NCI-H69 (cell line): ENCODE measurements at regions not wholly inside any gene's neighbourhood (a gene's known extent, or its start where the extent isn't known, plus 50 kb on each side); places are given as distances from the start of the nearest gene placed in this dataset.
"Not testable (repeated sequence)": the region's sequence is repeated elsewhere in the genome, so short reads cannot be mapped to it uniquely, and the experiment has no call there.

Experiments used
- DNase-seq: peaks from one replicate; lab custom pipeline; 2025; lab: John Stamatoyannopoulos, UW

DNA sequence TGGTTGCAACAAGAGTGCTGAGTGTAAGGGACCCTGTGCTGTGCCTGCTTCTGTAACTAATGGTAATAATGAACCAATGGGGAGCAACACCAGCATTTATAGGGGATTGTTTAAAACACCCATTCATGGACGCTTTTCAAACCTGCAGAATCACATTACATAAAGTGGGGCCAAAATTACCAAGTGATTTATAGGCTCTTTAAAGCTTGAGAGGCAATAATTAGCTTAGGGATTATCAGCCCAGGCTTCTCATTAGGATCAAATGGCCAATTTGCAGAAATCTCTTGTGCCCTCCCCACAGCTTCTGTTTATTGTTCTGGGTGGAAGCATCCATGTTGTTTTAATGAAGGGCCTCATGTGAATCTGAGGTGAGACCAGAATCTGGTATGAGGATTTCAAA lies 125.5 kb downstream of the ZNF486 start:
- DNase-seq = peak; percentile 95

DNA sequence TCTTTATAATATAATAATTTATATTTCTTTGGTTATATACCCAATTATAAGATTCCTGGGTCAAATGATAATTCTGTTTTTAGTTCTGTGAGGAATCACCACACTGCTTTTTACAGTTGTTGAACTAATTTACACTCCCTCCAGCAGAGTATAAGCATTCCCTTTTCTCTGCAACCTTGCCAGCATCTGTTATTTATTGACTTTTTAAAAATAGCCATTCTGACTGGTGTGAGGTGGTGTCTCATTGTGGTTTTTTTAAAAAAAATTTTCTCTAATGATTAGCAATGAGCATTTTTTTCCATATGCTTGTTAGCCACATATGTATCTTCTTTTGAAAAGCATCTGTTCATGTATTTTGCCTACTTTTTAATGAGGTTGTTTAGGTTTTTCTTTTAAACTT lies 122.2 kb downstream of the ZNF486 start:
- DNase-seq = no peak

DNA sequence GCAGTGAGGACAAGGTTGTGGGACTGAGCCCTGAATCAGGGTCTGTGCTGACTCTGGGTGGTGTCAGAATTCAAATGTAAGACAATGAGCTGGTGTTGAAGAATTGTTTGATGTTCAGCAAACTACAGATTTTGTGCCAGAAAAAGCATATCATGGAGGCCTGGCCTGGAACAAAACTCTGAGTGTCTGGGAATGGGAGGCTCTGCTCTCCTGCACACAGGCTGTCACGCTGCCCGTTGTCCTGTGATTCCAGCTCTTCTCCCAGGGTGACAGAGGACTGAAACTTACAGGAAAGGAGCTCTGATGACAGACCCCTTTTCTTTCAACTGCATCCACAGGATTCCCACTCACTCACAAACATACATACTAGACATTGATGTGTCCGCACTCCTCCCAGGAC lies 120.1 kb downstream of the ZNF486 start:
- DNase-seq = no peak

DNA sequence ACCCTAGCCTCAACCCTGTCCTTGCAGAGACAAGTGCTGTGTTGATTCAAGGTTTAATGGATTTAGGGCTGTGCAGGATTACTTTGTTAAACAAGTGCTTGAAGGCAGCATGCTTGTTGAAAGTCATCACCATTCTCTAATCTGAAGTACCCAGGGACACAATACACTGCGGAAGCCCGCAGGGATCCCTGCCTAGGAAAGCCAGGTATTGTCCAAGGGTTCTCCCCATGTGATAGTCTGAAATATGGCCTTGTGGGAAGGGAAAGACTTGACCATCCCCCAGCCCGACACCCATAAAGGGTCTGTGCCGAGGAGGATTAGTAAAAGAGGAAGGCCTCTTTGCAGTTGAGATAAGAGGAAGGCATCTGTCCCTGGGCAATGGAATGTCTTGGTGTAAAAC lies 118.9 kb downstream of the ZNF486 start:
- DNase-seq = not testable (repeated sequence)

DNA sequence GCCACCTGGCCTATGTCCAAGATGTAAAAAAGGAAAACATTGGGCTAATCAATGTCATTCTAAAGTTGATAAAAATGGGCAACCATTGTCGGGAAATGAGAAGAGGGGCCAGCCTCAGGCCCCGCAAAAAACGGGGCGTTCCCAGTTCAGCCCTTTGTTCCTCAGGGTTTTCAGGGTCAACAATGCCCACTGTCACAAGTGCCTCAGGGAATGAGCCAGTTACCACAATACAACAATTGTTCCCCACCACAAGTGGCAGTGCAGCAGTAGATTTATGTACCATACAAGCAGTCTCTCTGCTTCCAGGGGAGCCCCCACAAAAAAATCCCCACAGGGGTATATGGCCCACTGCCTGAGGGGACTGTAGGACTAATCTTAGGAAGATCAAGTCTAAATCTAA lies 112.5 kb downstream of the ZNF486 start:
- DNase-seq = no peak

DNA sequence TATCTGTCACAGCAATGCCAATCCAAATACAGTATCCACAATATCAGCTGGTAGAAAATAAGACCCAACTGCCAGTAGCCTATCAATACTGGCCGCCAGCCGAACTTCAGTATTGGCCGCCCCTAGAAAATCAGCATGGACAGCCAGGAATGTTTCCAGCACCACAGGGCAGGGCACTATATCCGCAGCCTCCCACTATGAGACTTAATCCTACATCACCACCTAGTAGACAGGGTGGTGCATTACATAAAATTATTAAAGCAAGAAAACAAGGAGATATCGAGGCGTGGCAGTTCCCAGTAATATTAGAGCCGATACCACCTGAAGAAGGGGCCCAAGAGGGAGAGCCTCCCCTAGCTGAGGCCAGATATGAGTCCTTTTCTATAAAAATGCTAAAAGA lies 111.3 kb downstream of the ZNF486 start:
- no peak for DNase-seq

DNA sequence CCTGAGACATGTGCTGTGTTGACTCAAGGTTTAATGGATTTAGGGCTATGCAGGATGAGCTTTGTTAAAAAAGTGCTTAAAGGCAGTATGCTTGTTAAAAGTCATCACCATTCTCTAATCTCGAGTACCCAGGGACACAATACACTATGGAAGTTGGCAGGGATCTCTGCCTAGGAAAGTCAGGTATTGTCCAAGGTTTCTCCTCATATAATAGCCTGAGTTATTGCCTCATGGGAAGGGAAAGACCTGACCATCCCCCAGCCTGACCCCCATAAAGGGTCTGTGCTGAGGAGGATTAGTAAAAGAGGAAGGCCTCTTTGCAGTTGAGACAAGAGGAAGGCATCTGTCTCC lies 109.7 kb downstream of the ZNF486 start:
- DNase-seq = not testable (repeated sequence)

DNA sequence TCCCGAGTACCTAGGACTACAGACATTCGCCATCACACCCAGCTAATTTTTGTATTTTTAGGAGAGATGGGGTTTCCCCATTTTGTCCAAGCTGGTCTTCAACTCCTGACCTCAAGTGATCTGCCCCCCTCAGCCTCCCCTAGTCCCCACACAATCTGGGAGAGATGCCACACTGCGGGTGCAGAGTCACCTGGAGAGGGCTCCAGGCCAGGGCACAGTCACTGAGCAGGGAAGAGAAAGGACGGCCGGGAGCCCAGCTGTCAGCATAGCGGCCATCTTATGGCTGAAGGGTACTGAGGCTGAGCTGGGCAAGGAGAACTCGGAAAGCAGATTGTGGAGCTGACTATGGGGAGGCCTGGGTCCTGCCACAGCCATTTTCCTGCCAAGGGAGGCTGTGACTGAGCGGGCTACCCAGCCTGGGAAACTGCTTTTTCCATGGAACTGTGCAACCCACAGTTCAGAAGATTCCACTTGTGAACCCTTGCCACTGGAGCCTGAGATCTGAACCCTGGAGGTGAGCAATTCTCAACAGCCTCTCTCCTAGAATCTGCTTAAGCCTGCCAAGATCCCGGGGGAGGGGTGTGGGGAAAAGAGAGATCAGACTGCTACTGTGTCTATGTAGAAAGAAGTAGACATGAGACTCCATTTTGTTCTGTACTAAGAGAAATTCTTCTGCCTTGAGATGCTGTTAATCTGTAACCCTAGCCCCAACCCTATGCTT lies 109.2 kb downstream of the ZNF486 start:
- DNase-seq = no peak

DNA sequence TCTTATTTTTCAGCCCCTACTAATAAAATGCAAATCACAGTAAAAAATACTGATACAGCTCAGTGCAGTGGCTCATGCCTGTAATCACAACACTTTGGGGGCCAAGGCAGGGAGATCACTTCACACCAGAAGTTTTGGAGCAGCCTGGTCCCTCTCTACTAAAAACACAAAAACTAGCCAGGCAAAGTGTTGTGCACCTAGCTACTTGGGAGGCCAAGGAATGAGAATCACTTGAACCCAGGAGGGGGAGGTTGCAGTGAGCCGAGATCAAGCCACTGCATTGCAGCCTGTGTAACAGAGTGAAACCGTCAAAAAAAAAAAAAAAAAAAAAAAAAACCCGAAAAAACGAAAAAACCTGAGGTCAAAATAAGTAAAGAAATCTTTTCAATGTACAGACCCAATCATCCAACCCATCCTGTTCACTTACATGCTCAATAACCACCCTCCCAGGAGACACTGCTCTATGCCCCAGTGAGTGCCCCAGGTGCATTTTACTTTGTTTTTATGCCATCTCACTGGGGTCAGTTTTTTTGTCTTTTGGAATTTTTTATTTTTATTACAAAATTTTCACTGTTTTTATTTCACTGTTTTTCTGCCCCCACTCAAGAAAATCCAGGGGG lies 107.0 kb downstream of the ZNF486 start:
- no peak for DNase-seq

DNA sequence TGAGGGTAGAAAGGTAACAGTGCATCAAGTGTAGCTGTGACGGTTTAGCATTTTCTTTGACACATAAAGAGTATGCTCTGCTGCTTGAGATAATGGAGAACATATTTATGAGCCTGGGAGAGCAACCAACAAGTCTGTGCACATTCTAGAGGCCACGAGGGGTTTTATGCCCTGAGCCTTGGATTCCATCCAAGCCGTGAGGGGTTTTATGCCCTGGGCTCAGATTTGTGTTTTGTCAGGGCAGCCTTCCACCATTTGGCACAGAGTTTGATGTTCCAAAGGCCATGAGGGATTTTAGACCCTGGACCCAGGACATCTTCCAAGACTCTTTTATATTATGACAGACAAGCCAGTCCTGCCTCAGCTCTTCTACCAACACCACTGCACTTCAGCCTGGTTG lies 106.4 kb downstream of the ZNF486 start:
- DNase-seq = peak; percentile 64

DNA sequence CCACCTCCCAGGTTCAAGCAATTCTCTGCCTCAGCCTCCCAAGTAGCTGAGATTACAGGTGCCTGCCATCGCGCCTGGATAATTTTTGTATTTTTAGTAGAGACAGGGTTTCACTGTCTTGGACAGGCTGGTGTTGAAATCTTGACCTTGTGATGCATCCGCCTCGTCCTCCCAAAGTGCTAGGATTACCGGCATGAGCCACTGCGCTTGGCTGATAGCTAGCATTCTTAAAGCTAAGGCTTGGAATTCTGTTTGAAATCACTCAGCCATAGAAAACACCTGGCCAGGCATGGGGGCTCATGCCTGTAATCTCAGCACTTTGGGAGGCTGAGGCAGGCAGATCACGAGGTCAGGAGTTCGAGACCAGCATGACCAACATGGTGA lies 105.6 kb downstream of the ZNF486 start:
- not testable (repeated sequence) for DNase-seq

DNA sequence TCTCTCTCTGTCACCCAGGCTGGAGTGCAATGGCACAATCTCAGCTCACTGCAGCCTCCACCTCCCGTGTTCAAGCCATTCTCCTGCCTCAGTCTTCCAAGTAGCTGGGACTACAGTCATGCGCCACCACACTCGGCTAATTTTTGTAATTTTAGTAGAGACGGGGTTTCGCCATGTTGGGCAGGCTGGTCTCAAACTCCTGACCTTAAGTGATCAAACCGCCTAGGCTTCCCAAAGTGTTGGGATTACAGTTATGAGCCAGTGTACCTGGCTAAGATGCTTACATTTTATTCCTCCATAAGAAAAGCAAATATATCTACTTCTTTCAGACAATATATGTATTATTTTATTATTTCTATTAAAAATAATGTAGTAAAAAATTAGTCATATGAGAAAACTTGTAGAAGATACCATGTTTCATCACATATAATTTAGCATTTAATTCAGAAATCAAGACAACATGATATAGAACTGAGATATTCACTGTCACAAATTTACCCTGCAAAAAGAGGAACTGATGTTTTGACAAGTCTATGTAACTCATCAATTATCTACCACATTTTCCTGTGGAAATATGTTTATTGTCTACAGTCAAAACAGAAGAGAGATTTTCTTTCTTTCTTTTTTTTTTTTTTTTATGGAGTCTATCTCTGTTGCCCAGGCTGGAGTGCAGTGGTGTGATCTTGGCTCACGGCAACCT lies 105.1 kb downstream of the ZNF486 start:
- DNase-seq = not testable (repeated sequence)

DNA sequence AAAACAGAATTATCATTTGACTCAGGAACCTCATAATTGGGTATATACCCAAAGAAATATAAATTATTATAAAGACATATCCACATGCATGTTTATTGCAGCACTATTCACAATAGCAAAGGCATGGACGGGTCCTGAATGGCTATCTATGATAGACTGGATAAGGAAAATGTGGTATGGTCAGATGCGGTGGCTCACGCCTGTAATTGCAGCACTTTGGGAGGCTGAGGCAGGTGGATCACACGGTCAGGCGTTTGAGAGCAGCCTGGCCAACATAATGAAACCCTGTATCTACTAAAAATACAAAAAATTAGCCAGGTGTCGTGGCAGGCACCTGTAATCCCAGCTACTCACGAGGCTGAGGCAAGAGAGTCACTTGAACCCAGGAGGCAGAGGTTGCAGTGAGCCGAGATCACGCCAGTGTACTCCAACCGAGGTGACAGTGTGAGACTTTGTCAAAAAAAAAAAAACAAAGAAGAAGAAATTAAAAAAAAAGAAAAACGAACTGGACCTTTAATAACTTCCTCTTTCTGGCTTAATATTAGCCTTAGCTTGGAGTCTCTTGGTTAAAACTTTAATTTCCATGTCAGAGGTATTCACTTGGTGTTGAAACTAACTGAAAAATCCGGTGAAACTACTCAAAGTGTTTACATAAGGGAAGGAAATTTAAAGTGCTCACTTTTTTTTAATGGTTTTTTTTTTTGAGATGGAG lies 104.4 kb downstream of the ZNF486 start:
- DNase-seq = no peak

DNA sequence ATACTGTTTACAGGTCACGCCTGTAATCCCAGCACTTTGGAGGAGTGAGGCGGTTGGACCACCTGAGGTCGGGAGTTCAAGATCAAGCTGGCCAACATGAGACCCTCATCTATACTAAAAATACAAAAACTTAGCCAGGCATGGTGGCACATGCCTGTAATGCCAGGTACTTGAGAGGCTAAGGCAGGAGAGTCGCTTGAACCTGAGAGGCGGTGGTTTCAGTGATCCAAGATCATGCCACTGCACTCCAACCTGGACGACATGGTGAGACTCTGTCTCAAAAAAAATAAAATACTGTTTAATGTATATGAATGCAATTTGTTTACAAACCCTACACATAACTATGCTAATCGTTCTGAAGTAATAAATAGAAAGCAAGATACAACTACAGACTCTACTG lies 102.4 kb downstream of the ZNF486 start:
- DNase-seq = no peak

DNA sequence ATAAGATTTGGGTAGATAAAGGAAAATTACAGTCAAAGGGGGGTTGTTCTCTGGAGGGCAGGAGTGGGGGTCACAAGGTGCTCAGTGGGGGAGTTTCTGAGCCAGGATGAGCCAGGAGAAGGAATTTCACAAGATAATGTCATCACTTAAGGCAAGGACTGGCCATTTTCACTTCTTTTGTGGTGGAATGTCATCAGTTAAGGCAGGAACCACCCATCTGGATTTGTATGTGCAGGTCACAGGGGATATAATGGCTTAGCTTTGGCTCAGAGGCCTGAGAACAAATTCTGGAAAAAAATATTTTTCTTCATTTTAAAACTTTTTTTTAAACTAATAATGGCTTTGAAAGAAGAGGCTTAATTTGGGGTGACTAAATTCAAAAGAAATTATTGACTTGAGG lies 94.5 kb downstream of the ZNF486 start:
- not testable (repeated sequence) for DNase-seq

DNA sequence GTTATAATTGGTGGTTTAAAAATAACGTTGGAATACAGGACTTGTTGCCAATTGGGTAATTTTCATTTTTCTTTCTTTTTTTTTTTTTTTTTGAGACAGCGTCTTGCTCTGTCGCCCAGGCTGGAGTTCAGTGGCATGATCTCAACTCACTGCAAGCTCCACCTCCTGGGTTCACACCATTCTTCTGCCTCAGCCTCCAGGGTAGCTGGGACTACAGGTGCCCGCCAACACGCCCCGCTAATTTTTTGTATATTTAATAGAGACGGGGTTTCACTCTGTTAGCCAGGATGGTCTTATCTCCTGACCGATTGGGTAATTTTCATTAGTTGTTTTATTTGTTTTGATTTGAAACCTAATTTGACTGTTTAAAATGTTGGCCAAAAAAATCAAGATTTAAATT lies 93.7 kb downstream of the ZNF486 start:
- not testable (repeated sequence) for DNase-seq

DNA sequence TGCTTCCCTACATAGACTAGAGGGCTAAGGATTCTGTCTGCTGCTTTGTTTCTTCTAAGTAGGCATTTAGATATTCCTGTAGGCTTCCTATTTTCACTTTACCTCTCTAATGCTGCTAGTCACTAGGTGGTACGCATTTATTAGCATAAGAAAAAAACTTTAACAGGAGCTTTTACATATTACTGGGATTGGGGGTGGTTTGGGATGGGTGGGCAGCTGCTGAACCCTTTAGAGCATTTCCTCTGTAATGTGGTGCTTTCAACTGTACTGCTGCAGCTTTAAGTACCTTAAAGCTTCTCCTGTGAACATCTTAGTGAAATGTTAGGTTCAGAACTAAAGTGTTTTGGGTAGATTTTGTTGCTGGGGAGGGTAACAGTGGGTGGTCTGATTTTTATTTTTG lies 92.6 kb downstream of the ZNF486 start:
- DNase-seq = no peak

DNA sequence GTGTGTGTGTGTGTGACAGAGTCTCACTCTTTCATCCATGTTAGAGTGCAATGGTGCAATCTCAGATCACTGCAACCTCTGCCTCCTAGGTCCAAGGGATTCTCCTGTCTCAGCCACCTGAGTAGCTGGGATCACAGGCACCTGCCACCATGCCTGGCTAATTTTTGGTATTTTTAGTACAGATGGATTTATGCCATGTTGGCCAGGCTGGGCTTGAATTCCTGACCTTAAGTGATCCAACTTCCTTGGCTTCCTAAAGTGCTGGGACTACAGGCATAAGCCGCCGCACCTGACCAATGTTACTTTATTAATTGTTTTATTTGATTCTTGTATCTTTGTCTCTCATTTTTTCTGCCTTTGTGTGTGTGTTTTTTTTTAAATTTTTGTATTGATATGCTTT lies 89.6 kb downstream of the ZNF486 start:
- no peak for DNase-seq

DNA sequence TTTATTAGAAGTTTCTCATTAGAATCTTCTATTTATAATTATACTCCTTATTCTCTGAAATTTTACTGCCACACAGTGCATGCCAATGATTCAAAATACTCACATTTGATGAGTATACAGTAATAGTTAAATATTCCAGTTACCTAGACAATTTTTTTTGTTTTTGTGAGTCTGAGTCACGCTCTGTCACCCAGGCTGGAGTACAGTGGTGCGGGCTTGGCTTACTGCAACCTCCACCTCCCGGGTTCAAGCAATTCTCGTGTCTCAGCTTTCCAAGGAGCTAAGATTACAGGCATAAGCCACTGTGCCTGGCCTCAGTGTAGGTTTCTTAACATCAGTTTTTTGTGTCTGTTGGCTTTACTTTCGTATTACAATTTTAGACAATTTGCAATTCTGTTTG lies 87.1 kb downstream of the ZNF486 start:
- no peak for DNase-seq

DNA sequence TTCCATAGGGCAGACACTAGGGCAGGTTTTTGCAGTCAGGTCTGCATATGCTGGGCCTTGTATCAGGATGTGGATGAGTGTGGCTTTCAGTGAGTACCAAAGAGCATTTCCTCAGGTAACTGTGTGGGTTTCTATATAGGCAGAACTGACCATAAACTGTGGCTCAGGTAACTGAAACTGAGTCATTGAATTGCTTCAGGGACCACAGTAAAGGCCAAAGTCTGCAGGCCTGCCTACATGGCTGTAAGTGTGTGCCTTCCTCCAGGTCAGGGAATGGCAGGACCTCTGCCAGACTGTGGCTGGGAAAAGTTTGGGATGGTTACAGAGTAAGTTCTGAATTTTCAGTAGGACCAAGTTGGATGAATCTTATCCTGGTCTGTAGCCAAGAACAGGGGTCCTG lies 85.6 kb downstream of the ZNF486 start:
- DNase-seq = no peak

DNA sequence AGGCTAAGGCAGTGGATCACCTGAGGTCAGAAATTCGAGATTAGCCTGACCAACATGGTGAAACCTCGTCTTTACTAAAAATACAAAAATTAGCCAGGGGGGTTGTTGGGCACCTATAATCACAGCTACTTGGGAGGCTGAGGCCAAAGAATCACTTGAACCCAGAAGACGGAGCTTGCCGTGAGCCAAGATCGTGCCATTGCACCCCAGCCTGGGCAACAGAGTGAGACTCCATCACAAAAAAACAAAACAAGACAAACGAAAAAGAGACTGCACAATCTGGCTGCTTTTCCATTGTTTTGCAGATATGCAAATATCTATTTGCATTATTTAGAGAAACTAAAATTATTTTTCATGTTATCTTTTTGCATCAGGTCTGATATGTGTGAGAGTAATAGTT lies 83.6 kb downstream of the ZNF486 start:
- DNase-seq = no peak

DNA sequence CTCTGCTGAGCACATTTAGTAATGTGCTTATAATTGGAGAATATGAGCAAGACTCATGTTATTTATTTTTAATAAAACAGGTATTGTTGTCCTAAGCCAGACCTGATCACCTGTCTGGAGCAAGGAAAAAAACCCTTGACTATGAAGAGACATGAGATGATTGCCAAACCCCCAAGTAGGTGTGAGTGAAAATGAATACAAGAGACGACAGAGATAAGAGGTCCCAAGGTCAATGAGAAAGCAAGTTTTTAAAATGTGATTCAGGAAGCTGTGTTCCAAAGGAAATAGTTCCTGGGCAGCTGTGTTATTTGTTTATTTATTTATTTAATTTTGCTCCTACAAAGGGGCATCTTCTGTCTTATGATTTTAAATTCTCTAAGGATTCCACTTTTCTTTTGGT lies 83.1 kb downstream of the ZNF486 start:
- DNase-seq = no peak
